ENCODE measurements at regions not wholly inside any gene's neighbourhood (a gene's known extent, or its start where the extent isn't known, plus 50 kb on each side); places are given as distances from the start of the nearest gene placed in this dataset.

DNA sequence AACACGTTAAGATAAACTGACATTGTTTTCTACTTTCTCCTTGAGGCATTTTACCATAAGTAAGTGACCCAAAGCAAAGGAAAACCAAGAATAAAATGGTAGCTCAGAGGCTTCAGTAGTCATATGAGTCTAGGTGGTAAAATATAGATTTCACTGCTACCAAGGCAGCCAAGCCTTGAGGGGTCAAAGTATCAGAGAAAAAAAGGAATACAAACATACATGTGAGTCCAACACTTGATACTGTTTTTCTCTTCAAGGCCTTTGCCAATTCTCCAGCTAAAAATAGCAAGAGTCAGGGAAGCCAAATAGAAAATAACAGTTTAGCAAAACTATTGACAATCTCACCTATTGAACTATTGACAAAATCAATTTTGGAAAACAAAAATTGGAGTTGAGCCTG, 925.9 kb downstream of the BCL11A start:
- CTCF ChIA-PET: no interaction called here
- TF ChIP-seq, protein P1, sequence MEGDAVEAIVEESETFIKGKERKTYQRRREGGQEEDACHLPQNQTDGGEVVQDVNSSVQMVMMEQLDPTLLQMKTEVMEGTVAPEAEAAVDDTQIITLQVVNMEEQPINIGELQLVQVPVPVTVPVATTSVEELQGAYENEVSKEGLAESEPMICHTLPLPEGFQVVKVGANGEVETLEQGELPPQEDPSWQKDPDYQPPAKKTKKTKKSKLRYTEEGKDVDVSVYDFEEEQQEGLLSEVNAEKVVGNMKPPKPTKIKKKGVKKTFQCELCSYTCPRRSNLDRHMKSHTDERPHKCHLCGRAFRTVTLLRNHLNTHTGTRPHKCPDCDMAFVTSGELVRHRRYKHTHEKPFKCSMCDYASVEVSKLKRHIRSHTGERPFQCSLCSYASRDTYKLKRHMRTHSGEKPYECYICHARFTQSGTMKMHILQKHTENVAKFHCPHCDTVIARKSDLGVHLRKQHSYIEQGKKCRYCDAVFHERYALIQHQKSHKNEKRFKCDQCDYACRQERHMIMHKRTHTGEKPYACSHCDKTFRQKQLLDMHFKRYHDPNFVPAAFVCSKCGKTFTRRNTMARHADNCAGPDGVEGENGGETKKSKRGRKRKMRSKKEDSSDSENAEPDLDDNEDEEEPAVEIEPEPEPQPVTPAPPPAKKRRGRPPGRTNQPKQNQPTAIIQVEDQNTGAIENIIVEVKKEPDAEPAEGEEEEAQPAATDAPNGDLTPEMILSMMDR (IDR thresholded peaks at IDR 0.05): no peak
- ATAC-seq (ENCODE audit: poor library complexity): no peak
- Mint-ChIP-seq H3K27ac (no peak overlapping the region), H3K4me3 (no peak overlapping the region), H3K4me1 (ENCODE audit: low read depth) (no peaks in the 10 kb centered on the region), H3K9me3 (peaks cover 6% of the 10 kb centered on the region), H3K27me3 (no peaks in the 10 kb centered on the region), H3K36me3 (ENCODE audit: low read depth) (no peaks in the 10 kb centered on the region)
- intact Hi-C loops (cut with DNase I, micrococcal nuclease): no loop called here
- POLR2A ChIA-PET: no interaction called here
- DNase-seq: no peak
- Histone ChIP-seq H3K27me3 (ENCODE audit: control insufficient read depth in 1 of 2, insufficient read depth in 2 of 2, low read length in 2 of 2) (no peaks in the 10 kb centered on the region), H3K4me1 (ENCODE audit: insufficient read depth, low read length) (no peaks in the 10 kb centered on the region), H3K36me3 (ENCODE audit: insufficient read depth, low read length) (no peaks in the 10 kb centered on the region), H3K27ac (ENCODE audit: low read depth in 1 of 2, low read length in 2 of 2) (no peak overlapping the region), H3K4me3 (ENCODE audit: low read length) (no peak overlapping the region), H3K9me3 (ENCODE audit: control insufficient read depth in 1 of 2, insufficient read depth in 1 of 2, low read length in 2 of 2) (no peaks in the 10 kb centered on the region)

DNA sequence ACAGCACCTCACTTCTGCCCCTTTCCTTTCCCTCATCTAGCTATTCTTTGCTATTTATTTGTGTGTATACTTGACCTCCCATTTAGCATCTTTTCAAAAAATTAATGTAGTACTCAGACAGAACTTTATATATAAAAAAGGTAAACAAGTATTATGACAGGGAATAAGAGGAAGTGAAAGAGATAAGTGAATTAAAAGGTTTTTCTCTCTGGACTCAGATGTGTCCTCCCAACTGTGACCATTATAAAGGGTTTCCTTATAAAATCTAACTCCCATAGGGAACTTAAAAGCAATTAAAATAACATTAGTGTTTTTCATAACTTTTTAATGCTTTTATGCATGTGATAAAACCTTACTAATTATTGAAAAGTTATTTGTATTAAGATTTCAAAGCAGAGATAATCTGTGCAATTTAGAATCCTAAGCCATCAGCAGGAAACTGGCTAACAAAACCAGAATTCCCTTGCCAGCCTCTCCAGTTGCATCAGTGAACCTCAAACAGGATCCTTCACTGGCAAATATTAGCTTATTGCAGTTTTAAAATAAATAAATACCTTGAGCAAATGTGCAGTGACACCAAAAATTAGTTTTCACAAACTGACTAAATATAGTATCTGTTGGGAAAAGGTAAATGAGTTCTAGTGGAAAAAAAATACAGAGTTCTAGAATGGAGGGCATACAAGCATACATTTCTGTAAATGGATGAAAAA, 930.7 kb downstream of the BCL11A start:
- intact Hi-C loops (cut with DNase I, micrococcal nuclease): no loop called here

DNA sequence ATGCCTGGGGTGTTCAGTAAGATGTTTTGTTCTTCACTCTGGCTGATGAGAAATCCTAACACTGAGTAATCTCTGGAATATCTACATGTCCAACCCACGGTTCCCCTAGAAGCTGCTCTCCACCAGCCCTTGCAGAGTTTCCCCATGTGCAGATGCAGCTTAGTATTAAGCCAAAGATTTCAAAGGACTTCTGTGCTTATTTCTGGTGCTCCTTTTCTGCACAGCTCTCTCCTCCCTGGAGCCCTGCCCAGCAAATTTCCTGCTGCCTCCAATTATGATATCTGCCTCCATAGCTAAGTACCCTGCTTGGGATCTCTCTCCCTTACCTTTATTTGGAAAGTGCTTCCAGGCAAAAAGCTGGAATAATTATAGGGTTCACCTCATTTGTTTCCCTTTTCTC, 949.3 kb downstream of the BCL11A start:
- intact Hi-C loops (cut with DNase I, micrococcal nuclease): no loop called here
- ChIA-PET POLR2A (no interaction called here), CTCF (no interaction called here)
- H3K27me3 Mint-ChIP-seq: no peaks in the 10 kb centered on the region
- H3K27ac Mint-ChIP-seq: no peak overlapping the region
- H3K36me3 Mint-ChIP-seq (ENCODE audit: low read depth): no peaks in the 10 kb centered on the region
- no peak overlapping the region for H3K4me3 Mint-ChIP-seq
- DNase-seq: no peak
- no peaks in the 10 kb centered on the region for H3K4me1 ChIP-seq (ENCODE audit: insufficient read depth, low read length)
- no peaks in the 10 kb centered on the region for H3K36me3 ChIP-seq (ENCODE audit: insufficient read depth, low read length)
- no peak overlapping the region for H3K4me3 ChIP-seq (ENCODE audit: low read length)
- no peaks in the 10 kb centered on the region for H3K27me3 ChIP-seq (ENCODE audit: control insufficient read depth in 1 of 2, insufficient read depth in 2 of 2, low read length in 2 of 2)
- H3K9me3 ChIP-seq (ENCODE audit: control insufficient read depth in 1 of 2, insufficient read depth in 1 of 2, low read length in 2 of 2): peaks cover 4 to 12% of the 10 kb centered on the region in 2 experiments
- no peak overlapping the region for H3K27ac ChIP-seq (ENCODE audit: low read depth in 1 of 2, low read length in 2 of 2)
- H3K9me3 Mint-ChIP-seq: peaks cover 4% of the 10 kb centered on the region
- no peak for ATAC-seq (ENCODE audit: poor library complexity)
- TF ChIP-seq, protein P1 (IDR thresholded peaks at IDR 0.05): no peak
- no peaks in the 10 kb centered on the region for H3K4me1 Mint-ChIP-seq (ENCODE audit: low read depth)

More for the DNA sequence above, 930.7 kb downstream of the BCL11A start:
- TF ChIP-seq, protein P1 (IDR thresholded peaks at IDR 0.05): no peak
- H3K4me1 ChIP-seq (ENCODE audit: insufficient read depth, low read length): no peaks in the 10 kb centered on the region
- POLR2A ChIA-PET: no interaction called here
- H3K9me3 ChIP-seq (ENCODE audit: control insufficient read depth in 1 of 2, insufficient read depth in 1 of 2, low read length in 2 of 2): peaks cover 0 to 3% of the 10 kb centered on the region in 2 experiments
- H3K27me3 Mint-ChIP-seq: no peaks in the 10 kb centered on the region
- no peaks in the 10 kb centered on the region for H3K4me1 Mint-ChIP-seq (ENCODE audit: low read depth)
- no peak overlapping the region for H3K27ac Mint-ChIP-seq
- no peaks in the 10 kb centered on the region for H3K36me3 ChIP-seq (ENCODE audit: insufficient read depth, low read length)
- CTCF ChIA-PET: no interaction called here
- H3K9me3 Mint-ChIP-seq: peaks cover 5% of the 10 kb centered on the region
- H3K4me3 Mint-ChIP-seq: no peak overlapping the region
- ATAC-seq (ENCODE audit: poor library complexity) (no peak), DNase-seq (no peak)
- no peak overlapping the region for H3K27ac ChIP-seq (ENCODE audit: low read depth in 1 of 2, low read length in 2 of 2)
- H3K4me3 ChIP-seq (ENCODE audit: low read length): no peak overlapping the region
- no peaks in the 10 kb centered on the region for H3K27me3 ChIP-seq (ENCODE audit: control insufficient read depth in 1 of 2, insufficient read depth in 2 of 2, low read length in 2 of 2)
- no peaks in the 10 kb centered on the region for H3K36me3 Mint-ChIP-seq (ENCODE audit: low read depth)

All from CD4-positive, alpha-beta T cell (primary cell).